ENCODE measurements at regions not wholly inside any gene's neighbourhood (a gene's known extent, or its start where the extent isn't known, plus 50 kb on each side); places are given as distances from the start of the nearest gene placed in this dataset.

DNA sequence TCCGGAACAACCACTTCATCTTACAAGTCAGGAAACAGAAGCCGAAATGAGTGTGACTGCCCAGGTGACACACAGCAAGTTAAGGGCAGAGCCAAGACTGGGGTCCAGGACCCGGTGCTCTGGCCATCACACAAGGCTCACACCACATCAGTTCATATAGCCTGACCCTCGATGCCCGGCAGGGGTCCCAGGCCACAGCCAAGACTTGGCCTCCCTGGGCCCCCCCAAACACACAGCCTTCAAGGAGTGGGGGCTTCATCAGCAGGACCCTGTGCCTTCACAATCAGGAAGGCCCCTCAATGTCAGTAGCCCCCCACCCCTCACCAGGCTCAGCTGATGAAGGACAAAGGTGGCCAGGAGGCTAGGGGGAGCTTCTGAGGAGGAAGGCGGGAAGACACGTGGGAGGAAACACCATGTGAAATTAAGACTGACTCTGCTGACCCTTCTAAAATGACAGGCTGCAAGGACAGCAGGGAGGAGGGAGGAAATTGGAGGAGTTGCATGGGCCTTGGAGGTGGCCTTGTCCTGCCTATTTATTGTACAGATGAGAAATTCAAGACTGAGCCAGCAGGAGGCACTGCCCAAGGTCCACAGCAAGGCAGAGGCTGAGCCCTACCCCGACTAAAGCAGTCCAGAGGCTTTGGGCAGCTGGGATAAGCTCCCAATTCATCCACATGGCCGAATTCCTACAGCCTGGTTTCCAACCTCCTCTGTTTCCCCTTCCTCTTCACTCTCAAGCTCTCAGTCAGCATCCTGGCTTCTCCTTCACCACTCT lies 216.1 kb upstream of the ZMIZ1 start:
- H3K4me3 Mint-ChIP-seq (ENCODE audit: unreplicated experiment): no peak overlapping the region
- ChIA-PET CTCF (interaction anchor here (0.6 kb wide), 1 partner anchor 25 kb away, joined by 4 read pairs; no protein-coding TSS in a partner anchor), POLR2A (no interaction called here)
- TF ChIP-seq, protein P1, sequence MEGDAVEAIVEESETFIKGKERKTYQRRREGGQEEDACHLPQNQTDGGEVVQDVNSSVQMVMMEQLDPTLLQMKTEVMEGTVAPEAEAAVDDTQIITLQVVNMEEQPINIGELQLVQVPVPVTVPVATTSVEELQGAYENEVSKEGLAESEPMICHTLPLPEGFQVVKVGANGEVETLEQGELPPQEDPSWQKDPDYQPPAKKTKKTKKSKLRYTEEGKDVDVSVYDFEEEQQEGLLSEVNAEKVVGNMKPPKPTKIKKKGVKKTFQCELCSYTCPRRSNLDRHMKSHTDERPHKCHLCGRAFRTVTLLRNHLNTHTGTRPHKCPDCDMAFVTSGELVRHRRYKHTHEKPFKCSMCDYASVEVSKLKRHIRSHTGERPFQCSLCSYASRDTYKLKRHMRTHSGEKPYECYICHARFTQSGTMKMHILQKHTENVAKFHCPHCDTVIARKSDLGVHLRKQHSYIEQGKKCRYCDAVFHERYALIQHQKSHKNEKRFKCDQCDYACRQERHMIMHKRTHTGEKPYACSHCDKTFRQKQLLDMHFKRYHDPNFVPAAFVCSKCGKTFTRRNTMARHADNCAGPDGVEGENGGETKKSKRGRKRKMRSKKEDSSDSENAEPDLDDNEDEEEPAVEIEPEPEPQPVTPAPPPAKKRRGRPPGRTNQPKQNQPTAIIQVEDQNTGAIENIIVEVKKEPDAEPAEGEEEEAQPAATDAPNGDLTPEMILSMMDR (IDR thresholded peaks at IDR 0.05; ENCODE audit: unreplicated experiment): no peak
- intact Hi-C loops (cut with micrococcal nuclease): no loop called here
- no peak overlapping the region for H3K27ac Mint-ChIP-seq (ENCODE audit: low read depth, unreplicated experiment)
- peak; percentile 27 for DNase-seq (ENCODE audit: unreplicated experiment)
- no peaks in the 10 kb centered on the region for H3K36me3 Mint-ChIP-seq (ENCODE audit: insufficient read depth, unreplicated experiment)
- H3K27me3 Mint-ChIP-seq (ENCODE audit: insufficient read depth, unreplicated experiment): no peaks in the 10 kb centered on the region
- no TSS peak for BruUV-seq (replicated peaks)
- no peaks in the 10 kb centered on the region for H3K4me1 Mint-ChIP-seq (ENCODE audit: insufficient read depth, unreplicated experiment)
- no peaks in the 10 kb centered on the region for H3K9me3 Mint-ChIP-seq (ENCODE audit: unreplicated experiment)

DNA sequence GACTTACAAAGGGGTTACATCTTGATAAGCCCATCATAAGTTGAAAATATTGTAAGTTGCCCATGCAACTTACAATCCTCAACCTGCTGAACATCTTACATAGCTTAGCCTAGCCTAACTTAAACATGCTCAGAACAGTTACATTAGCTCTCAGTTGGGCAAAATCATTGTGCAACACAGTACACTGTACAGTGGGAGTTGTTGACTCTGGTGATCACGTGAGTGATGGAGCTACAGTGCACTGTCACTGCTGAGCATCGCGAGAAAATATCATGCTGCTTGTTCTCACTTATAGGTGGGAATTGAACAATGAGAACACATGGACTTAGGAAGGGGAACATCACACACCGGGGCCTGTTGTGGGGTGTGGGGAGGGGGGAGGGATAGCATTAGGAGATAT lies 214.9 kb upstream of the ZMIZ1 start:
- H3K36me3 Mint-ChIP-seq (ENCODE audit: insufficient read depth, unreplicated experiment): no peaks in the 10 kb centered on the region
- H3K27ac Mint-ChIP-seq (ENCODE audit: low read depth, unreplicated experiment): no peak overlapping the region
- no peaks in the 10 kb centered on the region for H3K4me1 Mint-ChIP-seq (ENCODE audit: insufficient read depth, unreplicated experiment)
- no peaks in the 10 kb centered on the region for H3K27me3 Mint-ChIP-seq (ENCODE audit: insufficient read depth, unreplicated experiment)
- no TSS peak for BruUV-seq (replicated peaks)
- peak; percentile 26 for DNase-seq (ENCODE audit: unreplicated experiment)
- ChIA-PET CTCF (no interaction called here), POLR2A (no interaction called here)
- intact Hi-C loops (cut with micrococcal nuclease): no loop called here
- no peak overlapping the region for H3K4me3 Mint-ChIP-seq (ENCODE audit: unreplicated experiment)
- TF ChIP-seq, protein P1 (IDR thresholded peaks at IDR 0.05; ENCODE audit: unreplicated experiment): no peak
- no peaks in the 10 kb centered on the region for H3K9me3 Mint-ChIP-seq (ENCODE audit: unreplicated experiment)

DNA sequence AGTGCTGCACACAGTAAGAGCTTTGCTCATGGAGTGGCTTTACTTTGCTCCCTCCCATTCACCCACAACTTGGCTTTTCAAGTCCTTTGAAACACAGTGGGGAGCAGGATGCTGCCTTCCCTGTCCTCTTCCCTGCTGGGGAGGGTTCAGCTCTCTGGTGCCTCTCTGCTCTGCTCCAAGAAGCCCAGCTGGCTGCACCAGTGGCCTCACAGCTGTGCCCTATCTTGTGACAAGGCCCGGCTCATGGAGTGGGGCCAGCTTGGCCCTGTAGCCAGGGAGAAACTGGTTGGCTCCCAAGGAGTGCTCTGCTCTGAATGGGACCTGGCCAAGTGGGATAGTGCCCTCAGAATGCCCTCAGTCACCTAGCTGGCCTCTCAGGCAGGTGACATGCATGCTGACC lies 212.3 kb upstream of the ZMIZ1 start:
- no peaks in the 10 kb centered on the region for H3K4me1 Mint-ChIP-seq (ENCODE audit: insufficient read depth, unreplicated experiment)
- CTCF ChIA-PET: no interaction called here
- DNase-seq (ENCODE audit: unreplicated experiment): no peak
- POLR2A ChIA-PET: no interaction called here
- BruUV-seq (replicated peaks): no TSS peak
- TF ChIP-seq, protein P1 (IDR thresholded peaks at IDR 0.05; ENCODE audit: unreplicated experiment): no peak
- no peaks in the 10 kb centered on the region for H3K9me3 Mint-ChIP-seq (ENCODE audit: unreplicated experiment)
- no peaks in the 10 kb centered on the region for H3K36me3 Mint-ChIP-seq (ENCODE audit: insufficient read depth, unreplicated experiment)
- no peak overlapping the region for H3K4me3 Mint-ChIP-seq (ENCODE audit: unreplicated experiment)
- no peaks in the 10 kb centered on the region for H3K27me3 Mint-ChIP-seq (ENCODE audit: insufficient read depth, unreplicated experiment)
- intact Hi-C loops (cut with micrococcal nuclease): no loop called here
- H3K27ac Mint-ChIP-seq (ENCODE audit: low read depth, unreplicated experiment): no peak overlapping the region

DNA sequence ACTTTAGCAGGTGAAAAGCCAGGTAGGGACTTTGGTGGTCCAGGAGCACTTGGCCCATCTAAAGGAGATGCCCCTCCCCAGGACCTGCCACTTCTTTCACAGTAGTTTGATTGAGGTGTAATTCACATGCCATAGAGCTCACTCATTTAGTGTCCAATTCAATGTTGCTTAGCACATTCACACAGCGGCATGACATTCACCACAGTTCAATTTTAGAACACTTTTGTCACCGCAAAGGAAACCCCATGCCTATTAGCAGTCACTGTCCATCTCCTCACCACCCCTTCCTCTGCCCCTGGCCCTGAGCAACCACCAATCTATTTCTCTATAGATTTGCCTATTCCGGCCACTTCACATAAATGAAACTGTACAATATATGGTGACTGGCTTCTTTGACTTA lies 211.6 kb upstream of the ZMIZ1 start:
- H3K4me3 Mint-ChIP-seq (ENCODE audit: unreplicated experiment): no peak overlapping the region
- ChIA-PET CTCF (no interaction called here), POLR2A (no interaction called here)
- no peaks in the 10 kb centered on the region for H3K36me3 Mint-ChIP-seq (ENCODE audit: insufficient read depth, unreplicated experiment)
- H3K9me3 Mint-ChIP-seq (ENCODE audit: unreplicated experiment): no peaks in the 10 kb centered on the region
- no TSS peak for BruUV-seq (replicated peaks)
- intact Hi-C loops (cut with micrococcal nuclease): no loop called here
- H3K27ac Mint-ChIP-seq (ENCODE audit: low read depth, unreplicated experiment): no peak overlapping the region
- DNase-seq (ENCODE audit: unreplicated experiment): no peak
- peaks cover 6% of the 10 kb centered on the region for H3K4me1 Mint-ChIP-seq (ENCODE audit: insufficient read depth, unreplicated experiment)
- TF ChIP-seq, protein P1 (IDR thresholded peaks at IDR 0.05; ENCODE audit: unreplicated experiment): no peak
- H3K27me3 Mint-ChIP-seq (ENCODE audit: insufficient read depth, unreplicated experiment): no peaks in the 10 kb centered on the region

Data from MCF 10A (cell line).